H1 (cell line): ENCODE measurements at regions not wholly inside any gene's neighbourhood (a gene's known extent, or its start where the extent isn't known, plus 50 kb on each side); places are given as distances from the start of the nearest gene placed in this dataset.

Experiments
- CBX8 ChIP-seq: fragments of 300-800, 300-1000 bp; sonication (generic); IDR thresholded peaks from 2 replicates; pipeline ENCODE4 v1.7.1; 2016; ENCODE audit warnings: low read depth, low read length, borderline replicate concordance
- CREB1 ChIP-seq: IDR thresholded peaks from 2 replicates; pipeline ENCODE4 v1.6.1; 2012; ENCODE audit warnings: inconsistent platforms
- CTCF ChIP-seq, 3 experiments: IDR thresholded peaks; 1 replicate in 2 of 3; 2 replicates in 1 of 3; pipeline versions ENCODE4 v1.5.1 to v1.6.1; 2011; ENCODE audit warnings: low read length in 3 of 3, mild to moderate bottlenecking in 3 of 3, inconsistent platforms in 2 of 3, low read depth in 1 of 3, moderate library complexity in 1 of 3; ENCODE audit not compliant: insufficient read depth in 1 of 3; ENCODE audit errors: control extremely low read depth in 1 of 3
- EZH2 ChIP-seq: fragments of 200-600 bp; sonication (generic); IDR thresholded peaks from 2 replicates; pipeline ENCODE4 v1.7.1; 2012; ENCODE audit warnings: low read depth, mild to moderate bottlenecking, moderate library complexity, low read length, inconsistent platforms; ENCODE audit not compliant: severe bottlenecking
- HDAC6 ChIP-seq: IDR thresholded peaks from one replicate; pipeline ENCODE4 v1.7.1; 2012; ENCODE audit warnings: low read depth, mild to moderate bottlenecking, inconsistent platforms, low read length, moderate library complexity
- KDM1A ChIP-seq: fragments of 200-600, 300-600 bp; sonication (generic); IDR thresholded peaks from 2 replicates; pipeline ENCODE4 v1.7.1; 2016; ENCODE audit warnings: mild to moderate bottlenecking, low read length, borderline replicate concordance
- POLR2AphosphoS5 ChIP-seq: IDR thresholded peaks from 2 replicates; pipeline ENCODE4 v1.6.1; 2011; ENCODE audit warnings: low read depth, low read length
- SIRT6 ChIP-seq: IDR thresholded peaks from one replicate; pipeline ENCODE4 v1.7.1; 2012; ENCODE audit warnings: low read length, inconsistent platforms
- SP1 ChIP-seq: IDR thresholded peaks from 2 replicates; pipeline ENCODE4 v1.6.1; 2011; ENCODE audit warnings: low read depth, low read length
- ZNF274 ChIP-seq: IDR thresholded peaks from 2 replicates; pipeline ENCODE4 v1.7.0; 2012; ENCODE audit warnings: low read length, borderline replicate concordance; ENCODE audit errors: extremely low read depth

GRCh38 chr14:84670796-84671195 is 859.1 kb upstream of the FLRT2 start:
- no peak for TF ChIP-seq HDAC6
- no peak for TF ChIP-seq ZNF274
- no peak for TF ChIP-seq SIRT6
- no peak for TF ChIP-seq CTCF (IDR thresholded peaks at IDR 0.05; ENCODE audit: control extremely low read depth in 1 of 3, insufficient read depth in 1 of 3, low read depth in 1 of 3, low read length in 3 of 3)
- TF ChIP-seq SP1 = no peak
- TF ChIP-seq CBX8 = no peak
- no peak for TF ChIP-seq CREB1
- no peak for TF ChIP-seq EZH2
- TF ChIP-seq KDM1A = no peak
- no peak for TF ChIP-seq POLR2AphosphoS5
